MG63 (cell line): ENCODE measurements at regions not wholly inside any gene's neighbourhood (a gene's known extent, or its start where the extent isn't known, plus 50 kb on each side); places are given as distances from the start of the nearest gene placed in this dataset.

ENCODE experiments used
- DNase-seq: peaks from one replicate; pipeline ENCODE4 v3.0.0-alpha.2; 2020
- H3K27me3 ChIP-seq: fragments of 250-450 bp; sonication (Bioruptor Pico); 2 replicates; pipeline ENCODE4 v1.5.1; 2020; ENCODE audit warnings: mild to moderate bottlenecking, moderate library complexity
- H3K36me3 ChIP-seq: fragments of 250-450 bp; sonication (Bioruptor Pico); 2 replicates; pipeline ENCODE4 v1.5.1; 2020; ENCODE audit warnings: mild to moderate bottlenecking, moderate library complexity
- H3K4me3 ChIP-seq: fragments of 250-450 bp; sonication (Bioruptor Pico); 2 replicates; pipeline ENCODE4 v1.5.1; 2020; ENCODE audit warnings: mild to moderate bottlenecking, moderate library complexity
- H3K9me3 ChIP-seq: fragments of 250-450 bp; sonication (Bioruptor Pico); 2 replicates; pipeline ENCODE4 v1.5.1; 2020; ENCODE audit warnings: mild to moderate bottlenecking, moderate library complexity

GRCh38 chr5:124277767-124278545, 468.5 kb downstream of the ZNF608 start:
- Histone ChIP-seq H3K36me3 (no peaks in the 10 kb centered on the region), H3K27me3 (no peaks in the 10 kb centered on the region)

DNA sequence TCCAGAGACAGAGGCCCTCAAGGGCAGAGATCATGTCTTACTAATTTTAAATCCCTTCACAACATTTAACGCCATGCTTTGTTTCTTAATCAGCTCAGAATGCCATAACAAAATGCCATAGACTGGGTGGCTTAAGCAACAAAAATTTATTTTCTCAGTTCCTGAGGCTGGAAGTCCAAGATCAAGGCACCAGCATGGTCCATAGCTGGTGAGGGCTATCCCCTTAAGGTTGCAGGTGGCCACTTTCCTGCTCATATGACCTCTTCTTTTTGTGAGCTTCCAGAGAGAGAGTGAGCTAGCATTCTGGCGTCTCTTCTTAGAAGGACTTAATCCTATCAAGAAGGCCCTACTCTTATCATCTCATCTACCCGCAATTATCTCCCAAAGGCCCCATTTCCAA, 470.3 kb downstream of the ZNF608 start:
- Histone ChIP-seq H3K9me3 (no peaks in the 10 kb centered on the region), H3K4me3 (no peak overlapping the region), H3K27me3 (no peaks in the 10 kb centered on the region), H3K36me3 (no peaks in the 10 kb centered on the region)
- DNase-seq, result no peak

More at GRCh38 chr5:124277767-124278545, 468.5 kb downstream of the ZNF608 start:
- DNase-seq, result no peak
- Histone ChIP-seq H3K9me3 (no peaks in the 10 kb centered on the region), H3K4me3 (no peak overlapping the region)

GRCh38 chr5:124274949-124275348, 471.5 kb downstream of the ZNF608 start:
- Histone ChIP-seq H3K27me3 (no peaks in the 10 kb centered on the region), H3K36me3 (no peaks in the 10 kb centered on the region), H3K4me3 (no peak overlapping the region), H3K9me3 (no peaks in the 10 kb centered on the region)
- no peak for DNase-seq

DNA sequence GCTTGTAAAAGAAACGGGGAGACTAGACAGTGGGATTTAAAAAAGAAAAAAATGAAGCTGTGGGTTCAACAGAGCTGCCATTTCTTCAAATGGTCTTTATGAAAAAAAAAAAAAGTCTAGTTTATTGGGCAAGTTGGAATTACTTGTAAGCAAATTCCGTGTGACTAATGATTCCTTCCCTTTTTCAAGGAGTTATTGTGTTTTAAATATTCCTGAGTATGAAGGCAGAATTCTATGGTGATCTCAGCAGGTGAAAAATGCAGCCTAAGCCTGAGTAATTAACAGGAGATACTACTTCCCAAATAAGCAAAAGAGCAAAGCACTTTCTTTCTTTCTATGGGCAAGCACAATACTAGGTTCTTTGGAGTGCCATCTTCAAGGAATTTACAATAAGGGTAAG, 481.9 kb downstream of the ZNF608 start:
- no peak for DNase-seq
- Histone ChIP-seq H3K36me3 (no peaks in the 10 kb centered on the region), H3K27me3 (no peaks in the 10 kb centered on the region), H3K4me3 (no peak overlapping the region), H3K9me3 (no peaks in the 10 kb centered on the region)

- Histone ChIP-seq H3K9me3 (no peaks in the 10 kb centered on the region), H3K4me3 (no peak overlapping the region), H3K36me3 (no peaks in the 10 kb centered on the region), H3K27me3 (no peaks in the 10 kb centered on the region)
- DNase-seq, result no peak
Measured at GRCh38 chr5:124263680-124264491, 482.6 kb downstream of the ZNF608 start.

DNA sequence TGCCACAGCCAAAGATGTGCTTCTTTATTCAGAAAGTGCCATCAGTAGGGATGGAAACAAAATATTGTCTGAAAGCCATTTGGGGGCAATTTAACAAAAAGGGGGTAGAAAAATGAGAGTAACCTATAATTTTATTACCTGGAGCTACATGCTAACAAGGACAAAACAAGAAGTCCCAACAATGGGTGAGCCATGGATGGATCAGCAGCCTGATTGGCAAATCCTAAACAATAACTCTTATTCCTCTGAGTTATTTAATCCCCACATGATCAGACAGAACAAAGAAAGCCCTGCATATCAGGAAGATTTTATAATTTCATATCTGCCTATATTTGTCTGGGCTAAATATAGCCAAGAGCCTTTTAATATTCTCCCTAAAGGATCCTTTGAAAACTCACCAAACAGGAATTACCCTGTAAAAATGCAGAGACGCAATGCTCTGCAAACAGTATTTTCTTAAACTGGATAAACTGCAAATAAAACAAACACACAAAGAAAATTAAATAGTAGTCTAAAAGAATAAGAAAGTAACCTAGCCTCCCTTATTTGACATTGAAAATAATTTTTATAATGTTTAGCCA, 483.4 kb downstream of the ZNF608 start:
- H3K9me3 ChIP-seq, result no peaks in the 10 kb centered on the region
- no peak for DNase-seq
- no peaks in the 10 kb centered on the region for H3K36me3 ChIP-seq
- H3K4me3 ChIP-seq, result no peak overlapping the region
- H3K27me3 ChIP-seq, result no peaks in the 10 kb centered on the region

DNA sequence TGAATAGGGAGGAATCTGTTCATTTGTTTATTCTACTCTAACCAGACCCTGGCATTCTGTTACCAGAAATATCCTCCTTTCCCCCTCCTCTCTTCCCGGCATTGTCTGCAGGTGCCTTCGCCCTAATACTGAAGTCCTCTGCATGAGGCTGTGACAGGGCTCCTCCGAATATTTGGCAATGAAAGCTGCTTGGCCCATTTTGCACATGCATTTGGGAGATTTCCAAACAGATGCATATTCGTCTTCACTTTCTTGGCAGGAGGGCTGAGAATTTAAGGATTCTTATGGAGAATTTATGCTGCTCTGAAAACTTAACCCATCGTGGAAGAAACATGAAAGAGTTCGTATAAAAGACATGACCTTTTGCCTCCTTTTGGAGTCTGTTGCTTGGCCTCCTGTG, 484.0 kb downstream of the ZNF608 start:
- DNase-seq, result no peak
- H3K4me3 ChIP-seq, result no peak overlapping the region
- no peaks in the 10 kb centered on the region for H3K9me3 ChIP-seq

GRCh38 chr5:124261848-124262247, 484.6 kb downstream of the ZNF608 start:
- Histone ChIP-seq H3K27me3 (no peaks in the 10 kb centered on the region), H3K36me3 (no peaks in the 10 kb centered on the region), H3K9me3 (no peaks in the 10 kb centered on the region), H3K4me3 (no peak overlapping the region)
- no peak for DNase-seq

More for the DNA sequence above, 484.0 kb downstream of the ZNF608 start:
- Histone ChIP-seq H3K36me3 (no peaks in the 10 kb centered on the region), H3K27me3 (no peaks in the 10 kb centered on the region)

DNA sequence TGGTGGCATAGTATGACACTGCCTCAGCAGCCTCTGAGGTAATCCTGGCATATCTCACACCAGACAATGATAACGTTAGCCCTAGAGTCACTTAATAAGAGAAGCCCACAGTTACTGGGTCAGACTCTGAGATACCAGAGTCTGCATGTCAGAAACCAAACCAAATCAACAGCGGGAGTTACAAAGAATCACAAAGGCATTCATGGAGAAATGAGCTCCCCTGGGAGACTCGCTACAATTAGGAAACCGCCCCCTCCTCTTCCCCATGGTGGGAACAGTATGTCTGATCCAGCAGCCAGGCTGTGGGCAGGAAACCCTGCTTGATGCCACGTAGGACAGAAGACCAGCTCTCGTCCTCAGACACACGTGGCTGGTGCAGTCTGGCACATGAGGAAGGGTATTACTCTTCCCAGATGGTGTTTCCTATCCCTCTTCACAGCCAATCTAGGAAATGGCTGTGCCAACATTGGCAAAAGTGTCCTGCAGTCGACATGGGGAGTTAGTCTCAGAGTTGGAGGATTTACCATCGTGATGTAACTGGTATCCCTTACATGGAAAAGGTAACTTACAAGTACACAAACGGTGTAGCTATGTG, 485.4 kb downstream of the ZNF608 start:
- no peak for DNase-seq
- Histone ChIP-seq H3K36me3 (no peaks in the 10 kb centered on the region), H3K27me3 (no peaks in the 10 kb centered on the region), H3K4me3 (no peak overlapping the region), H3K9me3 (peaks cover 4% of the 10 kb centered on the region; the same call in 1 of the 2 replicates)

- no peak overlapping the region for H3K4me3 ChIP-seq
- peaks cover 8% of the 10 kb centered on the region; the same call in 1 of the 2 replicates for H3K9me3 ChIP-seq
- no peaks in the 10 kb centered on the region for H3K27me3 ChIP-seq
- DNase-seq, result no peak
- H3K36me3 ChIP-seq, result no peaks in the 10 kb centered on the region; the same call in 1 of the 2 replicates
Measured at GRCh38 chr5:124259017-124259416, 487.4 kb downstream of the ZNF608 start.

GRCh38 chr5:124257048-124257447, 489.4 kb downstream of the ZNF608 start:
- no peaks in the 10 kb centered on the region for H3K27me3 ChIP-seq
- peaks cover 8% of the 10 kb centered on the region; the same call in 1 of the 2 replicates for H3K9me3 ChIP-seq
- no peak overlapping the region for H3K4me3 ChIP-seq
- H3K36me3 ChIP-seq, result no peaks in the 10 kb centered on the region; the same call in 1 of the 2 replicates
- no peak for DNase-seq

GRCh38 chr5:124253203-124253810, 493.1 kb downstream of the ZNF608 start:
- Histone ChIP-seq H3K27me3 (no peaks in the 10 kb centered on the region), H3K36me3 (no peaks in the 10 kb centered on the region; the same call in 1 of the 2 replicates), H3K4me3 (no peak overlapping the region), H3K9me3 (peaks cover 8% of the 10 kb centered on the region; the same call in 1 of the 2 replicates)
- no peak for DNase-seq

DNA sequence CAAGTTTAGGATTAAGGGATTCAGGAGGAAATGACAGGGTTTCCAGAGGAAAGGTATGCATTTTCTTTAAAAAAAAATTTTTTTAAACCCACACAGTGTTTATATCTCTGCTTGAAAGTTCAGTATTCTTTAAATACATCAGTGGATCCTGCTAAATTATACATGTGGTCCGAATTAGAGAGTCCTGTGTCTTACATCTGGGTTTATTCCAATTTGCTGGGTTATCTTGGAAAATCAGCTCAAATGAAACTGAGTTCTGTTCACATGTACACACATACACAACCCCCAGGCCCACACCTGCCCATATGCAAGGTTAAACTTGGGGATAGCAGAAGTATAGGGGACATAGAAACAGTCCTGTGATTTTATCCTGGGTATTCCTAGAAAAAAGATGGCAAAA, 493.7 kb downstream of the ZNF608 start:
- H3K4me3 ChIP-seq, result no peak overlapping the region
- DNase-seq, result no peak
- no peaks in the 10 kb centered on the region; the same call in 1 of the 2 replicates for H3K36me3 ChIP-seq
- no peaks in the 10 kb centered on the region for H3K27me3 ChIP-seq
- peaks cover 8% of the 10 kb centered on the region for H3K9me3 ChIP-seq

DNA sequence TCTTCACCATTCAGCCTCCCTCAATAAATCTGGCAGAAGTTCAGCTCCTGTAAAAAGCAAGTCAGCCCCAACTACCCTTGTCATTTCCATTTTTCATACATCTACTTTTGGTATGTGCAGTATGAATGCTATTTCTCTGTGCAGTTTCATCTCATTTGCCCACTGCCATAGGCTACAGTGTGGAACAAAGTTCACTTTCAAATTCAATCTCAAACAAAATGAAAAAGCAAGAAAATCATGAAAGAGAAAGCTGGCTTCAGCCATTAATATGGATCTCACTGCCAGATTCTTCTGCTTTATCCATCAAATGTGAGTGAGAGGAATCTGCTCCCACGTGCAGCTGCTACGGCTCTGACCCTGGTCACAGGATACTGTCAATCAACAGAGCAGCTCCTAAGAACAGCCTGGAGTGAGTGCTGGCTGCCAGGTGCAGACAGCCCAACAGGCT, 494.2 kb downstream of the ZNF608 start:
- Histone ChIP-seq H3K9me3 (peaks cover 9% of the 10 kb centered on the region), H3K36me3 (no peaks in the 10 kb centered on the region; the same call in 1 of the 2 replicates), H3K27me3 (no peaks in the 10 kb centered on the region), H3K4me3 (no peak overlapping the region)
- DNase-seq, result no peak

DNA sequence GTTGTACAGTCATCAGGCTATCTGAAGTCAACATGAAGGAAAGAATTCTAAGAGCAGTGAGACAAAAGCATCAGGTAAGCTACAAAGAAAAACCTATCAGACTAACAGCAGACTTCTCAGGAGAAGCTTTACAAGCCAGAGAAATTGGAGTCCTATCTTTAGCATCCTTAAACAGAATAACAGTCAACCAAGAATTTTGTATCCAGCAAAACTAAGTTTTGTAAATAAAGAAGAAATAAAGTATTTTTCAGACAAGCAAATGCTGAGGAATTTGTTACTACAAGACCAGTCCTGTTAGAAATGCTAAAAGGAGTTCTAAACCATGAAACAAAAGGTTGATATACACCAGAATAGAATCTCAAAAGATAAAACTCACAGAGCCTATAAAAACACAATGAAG, 501.2 kb downstream of the ZNF608 start:
- no peaks in the 10 kb centered on the region for H3K36me3 ChIP-seq
- no peak overlapping the region for H3K4me3 ChIP-seq
- H3K9me3 ChIP-seq, result peaks cover 17% of the 10 kb centered on the region
- no peak for DNase-seq
- no peaks in the 10 kb centered on the region for H3K27me3 ChIP-seq

- Histone ChIP-seq H3K4me3 (no peak overlapping the region), H3K36me3 (no peaks in the 10 kb centered on the region), H3K9me3 (peaks cover 19% of the 10 kb centered on the region), H3K27me3 (no peaks in the 10 kb centered on the region)
- no peak for DNase-seq
Measured at GRCh38 chr5:124240732-124241131, 505.7 kb downstream of the ZNF608 start.
